IMR-90 (cell line): ENCODE measurements at regions not wholly inside any gene's neighbourhood (a gene's known extent, or its start where the extent isn't known, plus 50 kb on each side); places are given as distances from the start of the nearest gene placed in this dataset.

Experiments
- ATAC-seq: fragments of 200-7000 bp; cut with Tn5 transposase; 2 replicates; pipeline ENCODE4 v1.9.1; 2020; ENCODE audit warnings: low read depth, mild to moderate bottlenecking, moderate library complexity
- BruUV-seq: library from RNA; stranded (reverse); fragments of 400-500 nt; replicated peaks from 2 replicates; lab custom pipeline; 2021; lab: Mats Ljungman, UMichigan
- CTCF ChIA-PET: fragments of 300-600 bp; formaldehyde crosslinking; extraction: SDS; loops from one replicate; lab custom pipeline; 2021; ENCODE audit warnings: antibody characterized with exemption; lab: Yijun Ruan, JAX
- POLR2A ChIA-PET: fragments of 300-600 bp; sonication (Branson Sonifier 250); formaldehyde crosslinking; loops from one replicate; lab custom pipeline; 2022; ENCODE audit warnings: antibody characterized with exemption; ENCODE audit not compliant: unreplicated experiment; lab: Charles Lee
- DNase-seq: peaks from one replicate; pipeline ENCODE4 v3.0.0; 2013
- H2AFZ ChIP-seq: replicated peaks from 2 replicates; pipeline ENCODE3; 2013; ENCODE audit warnings: low read length, mild to moderate bottlenecking; ENCODE audit not compliant: poor library complexity
- H2AK5ac ChIP-seq: 2 replicates; pipeline ENCODE4 v1.6.1; 2013; ENCODE audit warnings: low read depth, low read length, inconsistent platforms
- H2AK9ac ChIP-seq: replicated peaks from 2 replicates; pipeline ENCODE3; 2013; ENCODE audit warnings: mild to moderate bottlenecking, low read depth, low read length, moderate library complexity; ENCODE audit not compliant: poor library complexity
- H2BK120ac ChIP-seq: 2 replicates; pipeline ENCODE4 v1.6.1; 2013; ENCODE audit warnings: low read depth, low read length, inconsistent platforms
- H2BK15ac ChIP-seq: 3 replicates; pipeline ENCODE4 v1.6.1; 2013; ENCODE audit warnings: low read depth, low read length, inconsistent platforms
- H2BK20ac ChIP-seq: 2 replicates; pipeline ENCODE4 v1.6.1; 2013; ENCODE audit warnings: low read depth, mild to moderate bottlenecking, inconsistent platforms, low read length, moderate library complexity
- H2BK5ac ChIP-seq: 2 replicates; pipeline ENCODE4 v1.6.1; 2013; ENCODE audit warnings: mild to moderate bottlenecking, low read depth, low read length, inconsistent platforms; ENCODE audit not compliant: poor library complexity, severe bottlenecking
- H3K14ac ChIP-seq: replicated peaks from 2 replicates; pipeline ENCODE4 v1.6.1; 2013; ENCODE audit warnings: low read depth, low read length, inconsistent platforms
- H3K18ac ChIP-seq: 2 replicates; pipeline ENCODE4 v1.6.1; 2013; ENCODE audit warnings: low read depth, low read length, control low read depth
- H3K23ac ChIP-seq: 2 replicates; pipeline ENCODE4 v1.6.1; 2013; ENCODE audit warnings: low read depth, low read length, inconsistent platforms
- H3K27ac ChIP-seq: 2 replicates; pipeline ENCODE4 v1.5.1; 2013; ENCODE audit warnings: mild to moderate bottlenecking, control low read depth, low read length; ENCODE audit not compliant: insufficient read depth
- H3K27me3 ChIP-seq: 2 replicates; pipeline ENCODE4 v1.6.1; 2013; ENCODE audit warnings: low read length; ENCODE audit not compliant: control insufficient read depth, insufficient read depth
- H3K36me3 ChIP-seq: 2 replicates; pipeline ENCODE4 v1.6.1; 2013; ENCODE audit warnings: low read length, mixed read lengths; ENCODE audit not compliant: control insufficient read depth, insufficient read depth
- H3K4ac ChIP-seq: 2 replicates; pipeline ENCODE4 v1.6.1; 2013; ENCODE audit warnings: low read depth, low read length, inconsistent platforms
- H3K4me1 ChIP-seq: 2 replicates; pipeline ENCODE4 v1.6.1; 2013; ENCODE audit warnings: low read length, mixed read lengths; ENCODE audit not compliant: control insufficient read depth, insufficient read depth
- H3K4me2 ChIP-seq: 2 replicates; pipeline ENCODE4 v1.6.1; 2013; ENCODE audit warnings: low read depth, mild to moderate bottlenecking, control low read depth, low read length, moderate library complexity
- H3K4me3 ChIP-seq: 2 replicates; pipeline ENCODE4 v1.5.1; 2013; ENCODE audit warnings: low read depth, mild to moderate bottlenecking, control low read depth, low read length, moderate library complexity; ENCODE audit not compliant: insufficient read depth
- H3K56ac ChIP-seq: 2 replicates; pipeline ENCODE4 v1.6.1; 2013; ENCODE audit warnings: low read length, inconsistent platforms; ENCODE audit not compliant: insufficient read depth; ENCODE audit errors: extremely low read depth
- H3K79me1 ChIP-seq, 2 experiments: 2 replicates each; pipeline ENCODE4 v1.6.1; 2013; ENCODE audit warnings: low read length in 2 of 2, inconsistent platforms in 1 of 2, low read depth in 1 of 2
- H3K9ac ChIP-seq: 2 replicates; pipeline ENCODE4 v1.6.1; 2013; ENCODE audit warnings: low read depth, low read length, control low read depth
- H3K9me1 ChIP-seq: 2 replicates; pipeline ENCODE4 v1.6.1; 2013; ENCODE audit warnings: low read length, inconsistent platforms; ENCODE audit not compliant: insufficient read depth
- H3K9me3 ChIP-seq: 2 replicates; pipeline ENCODE4 v1.6.1; 2013; ENCODE audit warnings: low read length; ENCODE audit not compliant: control insufficient read depth, insufficient read depth
- H4K20me1 ChIP-seq: 2 replicates; pipeline ENCODE4 v1.6.1; 2013; ENCODE audit warnings: low read length, inconsistent platforms; ENCODE audit not compliant: insufficient read depth
- H4K5ac ChIP-seq: 2 replicates; pipeline ENCODE4 v1.6.1; 2013; ENCODE audit warnings: mild to moderate bottlenecking, low read depth, low read length, control low read depth
- H4K8ac ChIP-seq, 2 experiments: 2 replicates each; pipeline ENCODE4 v1.6.1; 2013; ENCODE audit warnings: low read depth in 2 of 2, low read length in 2 of 2, control low read depth in 1 of 2, inconsistent platforms in 1 of 2
- H4K91ac ChIP-seq: 2 replicates; pipeline ENCODE4 v1.6.1; 2013; ENCODE audit warnings: low read depth, low read length, inconsistent platforms; ENCODE audit not compliant: insufficient read depth
- BHLHE40 ChIP-seq: fragments of 150-350 bp; IDR thresholded peaks from 2 replicates; pipeline ENCODE4 v1.6.1; 2016; ENCODE audit warnings: mild to moderate bottlenecking, low read depth, low read length
- CEBPB ChIP-seq: IDR thresholded peaks from 2 replicates; pipeline ENCODE4 v1.6.1; 2012; ENCODE audit warnings: low read depth, low read length, improper control_type of control experiment
- CHD1 ChIP-seq: IDR thresholded peaks from 2 replicates; pipeline ENCODE4 v1.6.1; 2012; ENCODE audit warnings: low read depth, low read length, improper control_type of control experiment
- FOS ChIP-seq: fragments of 150-350 bp; IDR thresholded peaks from 2 replicates; pipeline ENCODE4 v1.6.1; 2016; ENCODE audit warnings: low read depth, low read length
- MAFK ChIP-seq: IDR thresholded peaks from 2 replicates; pipeline ENCODE4 v1.6.1; 2012; ENCODE audit warnings: low read depth, low read length, improper control_type of control experiment
- MAZ ChIP-seq: IDR thresholded peaks from 2 replicates; pipeline ENCODE4 v1.6.1; 2012; ENCODE audit warnings: low read depth, mild to moderate bottlenecking, low read length, improper control_type of control experiment, moderate library complexity, borderline replicate concordance
- MXI1 ChIP-seq: IDR thresholded peaks from 2 replicates; pipeline ENCODE4 v1.6.1; 2012; ENCODE audit warnings: low read depth, mild to moderate bottlenecking, low read length, moderate library complexity, borderline replicate concordance
- NFE2L2 ChIP-seq: fragments of 150-350 bp; IDR thresholded peaks from 2 replicates; pipeline ENCODE4 v1.6.1; 2016; ENCODE audit warnings: low read depth, mild to moderate bottlenecking, low read length
- POLR2A ChIP-seq: IDR thresholded peaks from 2 replicates; pipeline ENCODE4 v1.6.1; 2012; ENCODE audit warnings: mild to moderate bottlenecking, low read depth, low read length
- RAD21 ChIP-seq: IDR thresholded peaks from 2 replicates; pipeline ENCODE4 v1.6.1; 2012; ENCODE audit warnings: low read length, improper control_type of control experiment
- RCOR1 ChIP-seq: IDR thresholded peaks from 2 replicates; pipeline ENCODE4 v1.6.1; 2012; ENCODE audit warnings: mild to moderate bottlenecking, low read length, improper control_type of control experiment; ENCODE audit not compliant: insufficient replicate concordance
- RFX5 ChIP-seq: IDR thresholded peaks from 2 replicates; pipeline ENCODE4 v1.8.0; 2012; ENCODE audit warnings: low read depth, mild to moderate bottlenecking, low read length, moderate library complexity
- SMC3 ChIP-seq: fragments of 150-350 bp; IDR thresholded peaks from 2 replicates; pipeline ENCODE4 v1.6.1; 2016; ENCODE audit warnings: low read depth, mild to moderate bottlenecking, antibody characterized with exemption, low read length, moderate library complexity
- WGBS, 2 experiments: methylation state at CpG; one replicate each; pipeline versions ENCODE4 v1.1.5 to v1.1.7; 2013; ENCODE audit warnings: missing lambda C conversion rate in 2 of 2; ENCODE audit not compliant: insufficient read length in 1 of 2; ENCODE audit errors: extremely low coverage in 2 of 2; 5-methylcytosine and 5-hydroxymethylcytosine counted together
- dilution Hi-C: fragments of 300-500 bp; cut with HindIII; formaldehyde crosslinking; loops from one replicate; pipeline ENCODE4 v1.14.3; 2018; ENCODE audit warnings: low sequenced_read_pairs; ENCODE audit not compliant: unreplicated experiment
- in situ Hi-C: fragments of 300-500 bp; cut with MboI; formaldehyde crosslinking; loops from 3 replicates; pipeline ENCODE4 v1.14.3; 2019; ENCODE audit warnings: low sequenced_read_pairs, inconsistent platforms, mixed read lengths
- intact Hi-C: fragments of 100-400 bp; cut with micrococcal nuclease; formaldehyde crosslinking; loops from 2 replicates; pipeline ENCODE4 v1.10.0; 2022
- TF ChIP-seq, protein P1 (sequence below): fragments of 150-350 bp; IDR thresholded peaks from 2 replicates; pipeline ENCODE4 v1.6.1; 2016; ENCODE audit warnings: low read depth, mild to moderate bottlenecking, low read length, moderate library complexity, borderline replicate concordance
- TF ChIP-seq, protein P2 (sequence below): conservative IDR thresholded peaks from 2 replicates; pipeline ENCODE4 v1.5.1; 2012; ENCODE audit warnings: mild to moderate bottlenecking, low read depth, low read length, improper control_type of control experiment

DNA sequence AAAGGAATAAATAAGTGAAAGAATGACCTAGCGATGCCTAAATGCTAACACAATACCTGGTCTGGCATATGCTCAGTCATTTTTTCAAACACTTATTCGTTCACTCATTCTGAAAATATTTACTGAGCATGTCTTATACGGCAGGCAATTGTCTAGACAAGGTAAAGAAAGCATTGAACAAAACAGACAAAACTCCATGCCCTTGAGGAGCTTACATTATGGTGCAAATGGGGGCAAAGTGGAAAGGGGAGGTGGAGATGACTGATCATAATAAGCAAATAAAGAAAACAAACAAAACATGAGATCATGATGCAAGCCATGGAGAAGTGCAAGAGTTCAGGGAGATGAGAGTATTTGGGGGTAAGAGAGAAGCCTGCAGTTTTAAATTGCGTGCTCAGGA, 334.6 kb upstream of the PPARGC1A start:
- DNase-seq (no peak), ATAC-seq (no peak)
- BruUV-seq, result no TSS peak
- Histone ChIP-seq H2BK20ac (no peak overlapping the region), H3K23ac (no peak overlapping the region), H2BK5ac (no peak overlapping the region), H3K9ac (no peak overlapping the region), H3K36me3 (no peaks in the 10 kb centered on the region), H3K27ac (no peak overlapping the region), H3K18ac (no peak overlapping the region), H2AK5ac (no peak overlapping the region), H3K27me3 (no peaks in the 10 kb centered on the region), H3K4ac (no peak overlapping the region), H2BK15ac (no peak overlapping the region), H4K91ac (no peak overlapping the region), H3K56ac (no peak overlapping the region), H2AFZ (no peak overlapping the region), H3K79me1 (no peaks in the 10 kb centered on the region), H3K4me3 (no peak overlapping the region), H2BK120ac (no peak overlapping the region), H4K20me1 (no peaks in the 10 kb centered on the region), H4K8ac (no peak overlapping the region), H3K14ac (no peak overlapping the region), H2AK9ac (no peak overlapping the region), H4K5ac (no peak overlapping the region), H3K9me3 (no peaks in the 10 kb centered on the region), H3K4me1 (peaks cover 4% of the 10 kb centered on the region), H3K9me1 (no peaks in the 10 kb centered on the region), H3K4me2 (no peak overlapping the region)
- WGBS, 2 experiments, result 100% methylated on average over 1 of the region's 4 CpGs; no CpG with 5 or more reads in 1 of the 2 experiments
- CTCF ChIA-PET, result no interaction called here
- dilution Hi-C loops (no loop called here), in situ Hi-C loops (no loop called here), intact Hi-C loops (no loop called here)
- POLR2A ChIA-PET, result no interaction called here
- TF ChIP-seq MAFK (no peak), RAD21 (no peak), CHD1 (no peak), MXI1 (no peak), MAZ (no peak), POLR2A (no peak), NFE2L2 (no peak), FOS (no peak), RFX5 (no peak), RCOR1 (no peak), SMC3 (no peak), BHLHE40 (no peak), CEBPB (no peak)
- TF ChIP-seq, protein P1, sequence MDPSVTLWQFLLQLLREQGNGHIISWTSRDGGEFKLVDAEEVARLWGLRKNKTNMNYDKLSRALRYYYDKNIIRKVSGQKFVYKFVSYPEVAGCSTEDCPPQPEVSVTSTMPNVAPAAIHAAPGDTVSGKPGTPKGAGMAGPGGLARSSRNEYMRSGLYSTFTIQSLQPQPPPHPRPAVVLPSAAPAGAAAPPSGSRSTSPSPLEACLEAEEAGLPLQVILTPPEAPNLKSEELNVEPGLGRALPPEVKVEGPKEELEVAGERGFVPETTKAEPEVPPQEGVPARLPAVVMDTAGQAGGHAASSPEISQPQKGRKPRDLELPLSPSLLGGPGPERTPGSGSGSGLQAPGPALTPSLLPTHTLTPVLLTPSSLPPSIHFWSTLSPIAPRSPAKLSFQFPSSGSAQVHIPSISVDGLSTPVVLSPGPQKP, result no peak
- TF ChIP-seq, protein P2, sequence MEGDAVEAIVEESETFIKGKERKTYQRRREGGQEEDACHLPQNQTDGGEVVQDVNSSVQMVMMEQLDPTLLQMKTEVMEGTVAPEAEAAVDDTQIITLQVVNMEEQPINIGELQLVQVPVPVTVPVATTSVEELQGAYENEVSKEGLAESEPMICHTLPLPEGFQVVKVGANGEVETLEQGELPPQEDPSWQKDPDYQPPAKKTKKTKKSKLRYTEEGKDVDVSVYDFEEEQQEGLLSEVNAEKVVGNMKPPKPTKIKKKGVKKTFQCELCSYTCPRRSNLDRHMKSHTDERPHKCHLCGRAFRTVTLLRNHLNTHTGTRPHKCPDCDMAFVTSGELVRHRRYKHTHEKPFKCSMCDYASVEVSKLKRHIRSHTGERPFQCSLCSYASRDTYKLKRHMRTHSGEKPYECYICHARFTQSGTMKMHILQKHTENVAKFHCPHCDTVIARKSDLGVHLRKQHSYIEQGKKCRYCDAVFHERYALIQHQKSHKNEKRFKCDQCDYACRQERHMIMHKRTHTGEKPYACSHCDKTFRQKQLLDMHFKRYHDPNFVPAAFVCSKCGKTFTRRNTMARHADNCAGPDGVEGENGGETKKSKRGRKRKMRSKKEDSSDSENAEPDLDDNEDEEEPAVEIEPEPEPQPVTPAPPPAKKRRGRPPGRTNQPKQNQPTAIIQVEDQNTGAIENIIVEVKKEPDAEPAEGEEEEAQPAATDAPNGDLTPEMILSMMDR, result no peak
